HG03196 (cell line): ENCODE measurements at regions not wholly inside any gene's neighbourhood (a gene's known extent, or its start where the extent isn't known, plus 50 kb on each side); places are given as distances from the start of the nearest gene placed in this dataset.
"Not testable (repeated sequence)": the region's sequence is repeated elsewhere in the genome, so short reads cannot be mapped to it uniquely, and the experiment has no call there.

Experiments used
- ATAC-seq: cut with Tn5 transposase; IDR thresholded peaks from one replicate; pipeline ENCODE4 v1.9.1; 2021; ENCODE audit not compliant: unreplicated experiment

GRCh38 chr5:39720136-39720535, 295.4 kb upstream of the DAB2 start:
- no peak for ATAC-seq

- ATAC-seq: no peak
Observed at GRCh38 chr5:39717176-39717897, 292.6 kb upstream of the DAB2 start.

- ATAC-seq: no peak
Observed at GRCh38 chr5:39716532-39717028, 291.8 kb upstream of the DAB2 start.

GRCh38 chr5:39714036-39714698, 289.4 kb upstream of the DAB2 start:
- ATAC-seq: no peak

- ATAC-seq: no peak
Observed at GRCh38 chr5:39713250-39713916, 288.6 kb upstream of the DAB2 start.

- ATAC-seq: no peak
Observed at GRCh38 chr5:39712316-39713249, 287.8 kb upstream of the DAB2 start.

GRCh38 chr5:39711821-39712220, 287.0 kb upstream of the DAB2 start:
- no peak for ATAC-seq

- ATAC-seq: no peak
Observed at GRCh38 chr5:39709032-39709431, 284.3 kb upstream of the DAB2 start.

GRCh38 chr5:39702928-39703327, 278.1 kb upstream of the DAB2 start:
- no peak for ATAC-seq

- no peak for ATAC-seq
Observed at GRCh38 chr5:39700523-39700922, 275.7 kb upstream of the DAB2 start.

- ATAC-seq: no peak
Observed at GRCh38 chr5:39698838-39699560, 274.2 kb upstream of the DAB2 start.

- ATAC-seq: no peak
Observed at GRCh38 chr5:39697881-39698280, 273.1 kb upstream of the DAB2 start.

- no peak for ATAC-seq
Observed at GRCh38 chr5:39696672-39697398, 272.1 kb upstream of the DAB2 start.

- ATAC-seq: no peak
Observed at GRCh38 chr5:39691993-39692392, 267.2 kb upstream of the DAB2 start.

- ATAC-seq: no peak
Observed at GRCh38 chr5:39691136-39691535, 266.4 kb upstream of the DAB2 start.

- ATAC-seq: no peak
Observed at GRCh38 chr5:39689919-39690318, 265.1 kb upstream of the DAB2 start.

- not testable (repeated sequence) for ATAC-seq
Observed at GRCh38 chr5:39687924-39688323, 263.1 kb upstream of the DAB2 start.

GRCh38 chr5:39680213-39680612, 255.4 kb upstream of the DAB2 start:
- no peak for ATAC-seq

- ATAC-seq: no peak
Observed at GRCh38 chr5:39678534-39678933, 253.8 kb upstream of the DAB2 start.

- ATAC-seq: no peak
Observed at GRCh38 chr5:39675676-39676075, 250.9 kb upstream of the DAB2 start.
